Mucosa of stomach (tissue), 1 donor: ENCODE measurements at regions not wholly inside any gene's neighbourhood (a gene's known extent, or its start where the extent isn't known, plus 50 kb on each side); places are given as distances from the start of the nearest gene placed in this dataset.

ENCODE experiments used
- H3K27me3 ChIP-seq: one replicate; pipeline ENCODE4 v1.7.0; 2013; ENCODE audit warnings: mild to moderate bottlenecking, low read length; ENCODE audit not compliant: control insufficient read depth, insufficient read depth
- H3K36me3 ChIP-seq: one replicate; pipeline ENCODE4 v1.7.0; 2013; ENCODE audit warnings: low read length; ENCODE audit not compliant: control insufficient read depth, insufficient read depth
- H3K4me1 ChIP-seq: one replicate; pipeline ENCODE4 v1.7.0; 2013; ENCODE audit warnings: mild to moderate bottlenecking, low read length; ENCODE audit not compliant: control insufficient read depth, insufficient read depth
- H3K4me3 ChIP-seq: one replicate; pipeline ENCODE4 v1.7.0; 2013; ENCODE audit warnings: low read length
- H3K9ac ChIP-seq: one replicate; pipeline ENCODE4 v1.7.0; 2013; ENCODE audit warnings: mild to moderate bottlenecking, low read length, moderate library complexity
- H3K9me3 ChIP-seq: one replicate; pipeline ENCODE4 v1.7.0; 2013; ENCODE audit warnings: mild to moderate bottlenecking, low read length, moderate library complexity; ENCODE audit not compliant: control insufficient read depth
- donor health status: Pancreatic carcinoma.

DNA sequence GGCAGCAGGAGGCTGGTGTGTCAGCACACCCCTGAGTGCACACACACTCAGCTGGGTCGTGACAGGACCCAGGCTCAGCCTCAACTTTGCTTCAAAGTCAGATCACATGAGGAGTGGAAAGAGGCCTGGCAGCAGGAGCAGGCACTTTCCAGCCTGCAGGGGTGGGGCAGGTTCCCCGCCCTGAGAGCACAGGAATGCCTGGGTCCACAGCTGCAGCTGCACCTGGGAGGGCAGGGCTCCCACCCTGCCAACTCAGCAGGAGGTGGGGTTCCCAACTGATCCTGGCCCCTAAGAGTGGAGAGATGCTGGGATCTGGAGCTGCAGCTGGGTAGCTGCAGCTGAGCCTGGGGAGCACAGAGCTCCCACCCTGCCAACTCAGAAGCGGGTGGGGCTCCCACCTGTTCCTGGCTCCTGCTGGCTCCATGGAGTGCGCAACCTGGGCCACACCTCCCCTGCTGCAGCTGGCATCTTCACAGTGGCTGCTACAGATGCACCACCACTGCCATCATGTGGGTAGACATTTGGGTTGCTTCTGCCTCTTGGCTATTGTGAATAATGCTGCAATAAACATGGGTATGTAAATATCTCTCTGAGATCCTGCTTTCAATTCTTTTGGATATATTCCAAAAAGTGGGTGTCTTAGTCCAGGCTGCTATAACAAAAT is 415.4 kb downstream of the TTLL7 start:
- Histone ChIP-seq H3K9ac (no peak overlapping the region), H3K4me1 (no peaks in the 10 kb centered on the region), H3K4me3 (no peak overlapping the region), H3K9me3 (no peaks in the 10 kb centered on the region), H3K27me3 (no peaks in the 10 kb centered on the region), H3K36me3 (no peaks in the 10 kb centered on the region)

DNA sequence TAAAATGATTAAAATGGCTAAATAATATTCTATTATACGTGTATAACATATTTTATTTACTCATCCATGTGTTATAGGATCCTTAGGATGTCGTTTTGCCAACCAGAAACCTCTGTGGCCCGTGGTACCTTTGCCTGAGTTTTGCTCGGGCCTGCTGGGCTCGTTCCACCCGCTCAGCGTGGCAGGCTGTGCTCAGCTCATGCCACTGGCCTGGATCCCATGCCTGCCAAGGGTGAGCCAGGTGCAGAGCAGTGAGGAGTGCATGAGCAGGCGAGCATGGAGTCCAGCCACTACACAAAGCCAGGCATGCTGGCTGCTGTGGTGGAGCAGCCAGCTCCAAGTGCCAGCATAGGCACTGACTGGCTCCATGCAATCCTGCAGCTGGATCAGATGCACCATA is 417.2 kb downstream of the TTLL7 start:
- H3K4me3 ChIP-seq = no peak overlapping the region
- no peaks in the 10 kb centered on the region for H3K4me1 ChIP-seq
- no peaks in the 10 kb centered on the region for H3K36me3 ChIP-seq
- no peak overlapping the region for H3K9ac ChIP-seq
- H3K9me3 ChIP-seq = no peaks in the 10 kb centered on the region
- H3K27me3 ChIP-seq = no peaks in the 10 kb centered on the region

DNA sequence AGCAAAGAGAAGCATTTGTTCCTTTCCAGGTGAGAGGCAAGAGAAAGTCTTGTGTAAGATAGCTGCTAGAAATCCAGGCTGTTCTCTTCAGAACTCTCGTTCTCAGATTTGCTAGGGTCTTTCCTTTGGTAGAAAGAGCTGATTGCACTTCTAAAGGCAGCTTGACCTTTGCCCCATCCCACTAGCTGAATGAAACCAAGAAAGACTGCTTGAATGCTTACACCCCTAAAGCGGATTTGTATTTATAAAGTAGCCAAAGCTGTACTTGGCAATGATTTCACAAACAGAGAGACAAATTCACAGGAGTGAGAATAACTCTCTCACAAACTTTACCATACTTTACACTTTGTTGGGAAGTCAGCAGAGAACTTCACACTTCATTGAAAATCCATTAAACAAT is 424.1 kb downstream of the TTLL7 start:
- Histone ChIP-seq H3K9ac (no peak overlapping the region), H3K9me3 (no peaks in the 10 kb centered on the region), H3K4me3 (no peak overlapping the region), H3K36me3 (no peaks in the 10 kb centered on the region), H3K4me1 (no peaks in the 10 kb centered on the region), H3K27me3 (no peaks in the 10 kb centered on the region)

DNA sequence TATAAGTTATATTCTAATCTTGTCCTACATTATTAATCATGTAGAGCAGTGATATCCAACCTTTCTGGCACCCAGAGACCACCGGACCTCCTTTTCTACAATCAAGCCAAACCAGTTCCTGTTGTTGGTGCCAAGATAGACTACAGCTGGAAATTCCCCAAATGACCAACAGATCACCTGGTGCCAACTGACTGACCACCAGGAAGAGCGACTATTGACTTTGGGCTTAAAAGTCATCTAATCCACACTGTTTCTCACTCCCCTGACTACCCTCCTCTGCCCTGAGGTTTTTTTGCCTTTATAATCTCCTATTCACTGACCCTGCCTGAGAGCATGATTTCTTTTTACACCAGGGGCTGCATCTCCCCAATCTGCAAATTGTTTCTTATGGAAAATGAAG is 425.2 kb downstream of the TTLL7 start:
- H3K4me1 ChIP-seq = no peaks in the 10 kb centered on the region
- H3K9ac ChIP-seq = no peak overlapping the region
- H3K36me3 ChIP-seq = no peaks in the 10 kb centered on the region
- no peak overlapping the region for H3K4me3 ChIP-seq
- no peaks in the 10 kb centered on the region for H3K27me3 ChIP-seq
- no peaks in the 10 kb centered on the region for H3K9me3 ChIP-seq

DNA sequence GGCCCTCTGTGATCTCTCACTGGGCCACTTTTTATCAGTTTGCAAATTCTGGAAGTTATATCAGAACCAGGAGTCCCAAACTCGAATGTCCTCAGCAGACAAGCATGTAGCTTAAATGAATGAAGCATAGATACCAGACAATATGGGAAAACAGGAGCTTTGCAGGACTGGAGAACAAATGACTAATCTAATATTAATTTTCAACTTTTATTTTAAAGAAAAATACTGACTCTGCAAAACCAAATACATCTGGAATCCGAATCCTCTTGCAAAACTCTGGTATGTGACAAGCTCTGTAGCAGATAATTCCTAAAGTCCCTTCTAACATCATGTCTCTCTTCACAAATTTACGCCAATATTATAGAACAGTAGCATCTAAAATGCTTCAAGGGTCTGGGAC is 427.4 kb downstream of the TTLL7 start:
- Histone ChIP-seq H3K9me3 (no peaks in the 10 kb centered on the region), H3K4me1 (no peaks in the 10 kb centered on the region), H3K27me3 (no peaks in the 10 kb centered on the region), H3K9ac (no peak overlapping the region), H3K4me3 (no peak overlapping the region), H3K36me3 (no peaks in the 10 kb centered on the region)

DNA sequence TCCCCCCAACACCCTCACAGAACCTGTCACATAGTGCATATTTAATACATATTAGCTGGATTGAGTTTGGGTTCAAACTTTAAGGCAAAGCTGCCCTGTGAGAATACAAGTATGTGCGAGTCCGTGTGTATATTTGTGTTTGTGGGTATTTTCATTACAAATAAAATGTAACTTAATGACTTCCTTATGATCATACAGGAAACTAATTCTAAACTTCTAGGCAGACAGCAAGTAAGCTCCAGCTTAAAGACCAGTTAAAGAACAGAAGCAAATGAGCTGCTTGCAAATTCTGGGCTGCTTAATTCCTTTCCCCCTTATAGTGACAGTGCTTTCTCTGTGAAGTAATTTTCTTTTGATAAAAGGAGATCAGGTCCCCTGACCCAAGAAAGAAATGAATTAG is 437.6 kb downstream of the TTLL7 start:
- no peak overlapping the region for H3K4me3 ChIP-seq
- H3K4me1 ChIP-seq = no peaks in the 10 kb centered on the region
- no peaks in the 10 kb centered on the region for H3K36me3 ChIP-seq
- no peaks in the 10 kb centered on the region for H3K9me3 ChIP-seq
- H3K27me3 ChIP-seq = no peaks in the 10 kb centered on the region
- no peak overlapping the region for H3K9ac ChIP-seq

DNA sequence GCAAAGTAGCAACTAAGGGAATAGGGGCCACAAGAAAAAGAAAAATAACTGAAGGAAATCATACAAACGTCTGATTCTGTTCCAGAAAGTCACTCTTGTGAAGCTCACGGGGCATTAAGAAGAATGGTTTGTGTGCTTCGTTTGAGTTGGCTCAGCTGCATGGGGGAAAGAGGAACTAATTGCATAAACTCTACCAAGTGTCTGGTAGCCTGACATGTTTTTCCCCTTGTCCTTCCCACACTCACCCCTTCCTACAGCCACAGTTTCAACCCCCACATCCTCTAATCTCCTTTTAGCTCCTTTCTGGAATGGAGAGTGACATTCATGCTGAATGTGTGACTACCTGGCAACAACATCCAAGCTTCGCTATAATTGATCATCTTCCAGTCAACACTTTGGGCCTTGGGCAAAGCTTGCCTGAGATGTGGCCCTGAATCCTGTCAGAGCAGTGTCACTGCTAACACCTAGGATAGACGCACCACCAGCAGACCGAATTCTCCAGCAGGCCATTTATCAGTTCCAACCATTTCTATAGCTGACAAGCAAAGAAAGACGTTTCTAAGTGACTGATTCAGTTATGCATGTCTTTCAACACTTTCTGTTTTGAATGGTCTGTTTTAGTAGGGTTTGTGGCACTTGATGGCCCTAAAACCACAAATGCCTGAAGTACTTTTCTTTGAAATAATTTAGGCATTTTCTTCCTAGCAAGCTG is 439.6 kb downstream of the TTLL7 start:
- Histone ChIP-seq H3K9ac (no peak overlapping the region), H3K27me3 (no peaks in the 10 kb centered on the region), H3K4me1 (no peaks in the 10 kb centered on the region), H3K4me3 (no peak overlapping the region), H3K36me3 (no peaks in the 10 kb centered on the region), H3K9me3 (no peaks in the 10 kb centered on the region)

DNA sequence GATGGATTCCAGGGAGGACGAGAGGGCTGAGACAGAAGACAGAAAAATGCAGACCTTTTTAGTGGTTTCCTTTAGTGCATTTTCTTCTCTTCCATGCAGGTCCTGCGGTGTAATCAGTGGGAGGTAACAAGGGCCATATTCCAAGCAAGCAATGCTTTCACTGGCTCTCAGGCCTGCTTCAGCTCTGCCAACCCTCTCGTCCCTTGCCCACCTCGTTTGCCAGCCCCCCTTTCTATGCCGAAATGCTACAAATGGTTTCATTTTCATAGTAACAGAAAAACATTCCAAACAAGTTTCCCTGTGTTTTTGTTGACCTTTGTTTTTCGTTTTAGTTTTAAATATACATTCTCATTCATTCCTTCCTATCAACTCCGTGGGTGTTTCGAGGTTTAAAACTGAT is 443.1 kb downstream of the TTLL7 start:
- no peaks in the 10 kb centered on the region for H3K27me3 ChIP-seq
- no peak overlapping the region for H3K9ac ChIP-seq
- no peaks in the 10 kb centered on the region for H3K36me3 ChIP-seq
- no peak overlapping the region for H3K4me3 ChIP-seq
- H3K4me1 ChIP-seq = no peaks in the 10 kb centered on the region
- H3K9me3 ChIP-seq = no peaks in the 10 kb centered on the region

DNA sequence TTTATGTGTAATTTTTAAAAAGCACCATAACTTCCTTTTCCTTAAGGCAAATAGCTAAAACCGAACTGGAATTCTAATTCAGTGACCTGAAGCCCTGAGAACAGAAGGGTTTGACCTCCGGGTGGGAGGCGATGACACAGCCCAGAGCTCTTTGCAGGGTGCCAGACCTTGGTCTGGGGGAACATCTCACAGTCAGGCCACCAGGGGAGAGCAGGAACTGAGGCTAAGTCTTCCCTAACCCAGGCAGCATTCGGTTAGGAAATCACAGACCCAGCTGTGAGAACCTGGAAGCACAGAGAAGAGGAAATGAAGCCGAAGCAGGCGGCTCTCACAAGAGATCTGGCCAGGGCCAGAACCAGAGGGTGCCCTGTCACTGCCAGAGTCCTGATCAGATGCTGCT is 444.8 kb downstream of the TTLL7 start:
- Histone ChIP-seq H3K9ac (no peak overlapping the region), H3K4me1 (no peaks in the 10 kb centered on the region), H3K27me3 (no peaks in the 10 kb centered on the region), H3K9me3 (no peaks in the 10 kb centered on the region), H3K4me3 (no peak overlapping the region), H3K36me3 (no peaks in the 10 kb centered on the region)

DNA sequence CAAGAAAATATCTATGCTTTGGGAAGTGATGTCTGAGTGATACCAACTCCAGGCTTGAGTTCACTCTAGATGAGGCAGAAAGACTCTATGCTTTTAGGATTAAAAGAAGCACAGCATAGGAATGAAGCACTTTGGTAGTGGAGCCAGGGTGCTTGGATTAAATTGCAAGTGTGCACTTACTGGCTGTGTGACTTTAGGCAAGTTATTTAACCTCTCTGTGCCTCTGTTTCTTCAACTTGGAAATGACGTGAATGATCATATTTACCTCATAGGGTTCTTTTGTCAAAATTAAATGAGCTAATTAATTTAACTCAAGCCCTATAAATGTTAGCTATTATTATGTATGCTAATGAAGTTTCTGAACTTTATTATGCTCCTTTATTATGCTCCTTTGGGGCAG is 446.1 kb downstream of the TTLL7 start:
- Histone ChIP-seq H3K4me3 (no peak overlapping the region), H3K9me3 (no peaks in the 10 kb centered on the region), H3K9ac (no peak overlapping the region), H3K27me3 (no peaks in the 10 kb centered on the region), H3K36me3 (no peaks in the 10 kb centered on the region), H3K4me1 (no peaks in the 10 kb centered on the region)

DNA sequence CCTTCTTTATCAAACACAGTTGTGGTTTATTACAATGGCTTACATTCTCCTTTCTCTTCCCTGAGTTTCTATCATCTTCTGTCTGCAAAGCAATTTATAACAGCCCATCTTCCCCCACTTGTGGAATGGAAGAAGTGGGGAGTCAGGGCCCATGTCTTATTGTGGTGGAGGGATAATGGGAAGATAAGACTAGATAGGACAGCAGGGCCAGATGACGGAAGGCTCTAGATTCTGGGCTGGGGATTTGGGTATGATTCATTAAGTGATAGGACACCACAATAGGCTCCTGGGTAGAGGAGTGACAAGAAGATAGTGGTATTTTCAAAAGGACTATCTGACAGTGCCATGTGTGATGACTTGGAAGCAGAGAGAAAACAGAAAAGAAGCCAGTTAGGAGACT is 450.6 kb downstream of the TTLL7 start:
- Histone ChIP-seq H3K4me1 (no peaks in the 10 kb centered on the region), H3K4me3 (no peak overlapping the region), H3K9me3 (no peaks in the 10 kb centered on the region), H3K9ac (no peak overlapping the region), H3K27me3 (no peaks in the 10 kb centered on the region), H3K36me3 (no peaks in the 10 kb centered on the region)

DNA sequence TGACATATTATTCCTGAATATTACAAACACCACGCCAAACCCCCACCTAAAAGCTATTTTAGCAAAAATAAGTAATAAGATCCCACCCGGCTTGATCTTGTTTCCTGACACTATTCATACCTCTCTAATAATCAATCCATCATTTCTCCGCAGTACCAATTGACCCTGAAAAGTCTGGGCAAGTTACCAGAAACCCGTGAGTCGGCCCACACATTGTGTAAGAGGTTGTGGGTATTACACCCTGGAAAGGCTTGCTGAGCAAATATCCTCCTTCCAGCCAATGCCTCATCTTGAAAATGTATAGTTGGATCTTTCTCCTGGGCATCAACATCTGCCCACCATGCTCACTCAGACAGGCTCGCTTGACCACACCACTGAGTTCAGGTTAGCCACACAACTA is 451.0 kb downstream of the TTLL7 start:
- H3K9me3 ChIP-seq = no peaks in the 10 kb centered on the region
- no peak overlapping the region for H3K9ac ChIP-seq
- H3K27me3 ChIP-seq = no peaks in the 10 kb centered on the region
- no peak overlapping the region for H3K4me3 ChIP-seq
- no peaks in the 10 kb centered on the region for H3K36me3 ChIP-seq
- H3K4me1 ChIP-seq = no peaks in the 10 kb centered on the region
